ENCODE measurements at regions not wholly inside any gene's neighbourhood (a gene's known extent, or its start where the extent isn't known, plus 50 kb on each side); places are given as distances from the start of the nearest gene placed in this dataset.

DNA sequence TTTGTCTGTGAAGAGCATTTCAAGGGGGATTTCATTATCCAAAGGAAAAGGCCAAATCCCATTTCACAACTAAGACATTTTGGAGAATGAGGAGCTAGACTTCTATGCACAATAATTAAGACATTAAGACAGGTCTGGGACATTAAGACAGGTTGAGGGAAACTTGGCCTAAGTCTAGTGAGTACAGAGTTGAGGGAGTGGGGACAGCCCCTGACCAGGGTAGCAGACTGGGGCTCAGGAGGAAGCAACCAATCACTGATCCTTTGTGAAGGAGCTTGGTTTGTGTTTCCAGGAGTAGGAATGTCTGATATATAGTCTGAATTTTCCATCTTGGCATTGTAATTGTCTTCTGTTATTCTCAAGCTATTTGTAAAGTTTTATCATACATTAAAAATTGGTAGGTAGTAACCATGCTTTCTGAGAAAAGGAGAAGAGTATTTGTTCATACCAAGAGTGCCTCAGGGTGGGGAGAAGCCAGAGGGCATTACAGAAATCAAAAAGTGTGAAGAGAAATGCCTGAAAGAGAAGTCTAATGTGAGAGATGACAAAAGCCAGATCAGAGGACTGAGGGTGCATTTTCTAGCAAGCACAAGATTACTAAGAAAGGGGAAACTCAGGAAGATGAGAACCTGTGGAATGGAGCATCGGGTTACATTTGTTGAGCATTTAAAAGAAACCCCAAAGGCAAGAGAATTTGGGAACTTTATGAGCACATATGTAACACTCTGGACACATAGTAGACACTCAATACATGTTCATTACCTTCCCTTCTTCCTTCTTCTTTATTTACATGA, 189.3 kb upstream of the PIK3R1 start:
- TF ChIP-seq GATA2 (IDR thresholded peaks at IDR 0.05; ENCODE audit: low read depth, low read length) (no peak), GATA3 (IDR thresholded peaks at IDR 0.05; ENCODE audit: low read depth, low read length) (no peak)
